ENCODE measurements at regions not wholly inside any gene's neighbourhood (a gene's known extent, or its start where the extent isn't known, plus 50 kb on each side); places are given as distances from the start of the nearest gene placed in this dataset.
"Not testable (repeated sequence)": the region's sequence is repeated elsewhere in the genome, so short reads cannot be mapped to it uniquely, and the experiment has no call there.

DNA sequence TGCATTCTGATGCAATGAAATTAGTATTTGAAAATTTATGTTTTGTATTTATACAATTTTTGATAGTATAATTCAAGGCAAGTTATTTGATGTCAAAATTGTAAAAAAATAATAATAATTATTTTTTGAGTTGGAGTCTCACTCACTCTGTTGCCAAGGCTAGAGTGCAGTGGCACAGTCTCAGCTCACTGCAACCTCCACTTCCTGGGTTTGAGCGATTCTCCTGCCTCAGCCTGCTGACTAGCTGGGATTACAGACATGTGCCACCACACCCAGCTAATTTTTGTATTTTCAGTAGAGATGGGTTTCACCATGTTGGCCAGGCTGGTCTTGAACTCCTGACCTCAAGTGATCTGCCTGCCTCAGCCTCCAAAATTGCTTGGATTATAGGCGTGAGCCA is 342.4 kb upstream of the ARPP21 start:
- not testable (repeated sequence) for H3K4me1 Mint-ChIP-seq; H3K36me3 Mint-ChIP-seq; H3K4me3 Mint-ChIP-seq; DNase-seq (ENCODE audit: low spot score in 2 of 2); ATAC-seq; H3K27ac Mint-ChIP-seq
- peaks cover 19% of the 10 kb centered on the region for H3K9me3 Mint-ChIP-seq

GRCh38 chr3:35305406-35305805 is 333.9 kb upstream of the ARPP21 start:
- no peak overlapping the region for H3K27ac Mint-ChIP-seq
- ATAC-seq = no peak
- no peak for DNase-seq (ENCODE audit: low spot score in 2 of 2)
- H3K9me3 Mint-ChIP-seq = peaks cover 24% of the 10 kb centered on the region
- H3K36me3 Mint-ChIP-seq = no peaks in the 10 kb centered on the region
- no peaks in the 10 kb centered on the region for H3K4me1 Mint-ChIP-seq
- H3K4me3 Mint-ChIP-seq = no peak overlapping the region

GRCh38 chr3:35307296-35307695 is 332.0 kb upstream of the ARPP21 start:
- peaks cover 20% of the 10 kb centered on the region for H3K9me3 Mint-ChIP-seq

DNA sequence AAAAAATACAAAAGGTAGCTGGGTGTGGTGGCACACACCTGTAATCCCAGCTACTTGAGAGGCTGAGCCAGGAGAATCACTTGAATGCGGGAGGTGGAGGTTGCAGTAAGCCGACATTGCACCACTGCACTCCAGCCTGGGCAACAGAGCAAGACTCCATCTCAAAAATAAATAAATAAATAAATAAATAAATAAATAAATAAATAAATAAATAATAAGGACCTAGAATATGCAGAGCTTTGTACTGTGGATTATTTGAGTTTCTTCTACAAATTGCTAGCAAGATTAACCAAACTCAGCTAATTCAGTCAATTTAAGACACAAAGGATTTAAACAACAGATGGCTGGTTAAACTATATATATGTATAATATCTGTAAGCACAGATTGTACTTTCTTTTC is 322.5 kb upstream of the ARPP21 start:
- ATAC-seq; DNase-seq (ENCODE audit: low spot score in 2 of 2); H3K9me3 Mint-ChIP-seq; H3K4me3 Mint-ChIP-seq; H3K4me1 Mint-ChIP-seq; H3K36me3 Mint-ChIP-seq; H3K27ac Mint-ChIP-seq: not testable (repeated sequence)

More at GRCh38 chr3:35307296-35307695, 332.0 kb upstream of the ARPP21 start:
- Mint-ChIP-seq H3K36me3 (no peaks in the 10 kb centered on the region), H3K27ac (no peak overlapping the region), H3K4me1 (no peaks in the 10 kb centered on the region), H3K4me3 (no peak overlapping the region)
- DNase-seq (ENCODE audit: low spot score in 2 of 2) (no peak), ATAC-seq (no peak)

- Mint-ChIP-seq H3K9me3 (peaks cover 10% of the 10 kb centered on the region), H3K27ac (no peak overlapping the region), H3K36me3 (no peaks in the 10 kb centered on the region), H3K4me1 (no peaks in the 10 kb centered on the region), H3K4me3 (no peak overlapping the region)
- ATAC-seq (no peak), DNase-seq (ENCODE audit: low spot score in 2 of 2) (no peak)
Observed at GRCh38 chr3:35320646-35321407, 318.5 kb upstream of the ARPP21 start.

DNA sequence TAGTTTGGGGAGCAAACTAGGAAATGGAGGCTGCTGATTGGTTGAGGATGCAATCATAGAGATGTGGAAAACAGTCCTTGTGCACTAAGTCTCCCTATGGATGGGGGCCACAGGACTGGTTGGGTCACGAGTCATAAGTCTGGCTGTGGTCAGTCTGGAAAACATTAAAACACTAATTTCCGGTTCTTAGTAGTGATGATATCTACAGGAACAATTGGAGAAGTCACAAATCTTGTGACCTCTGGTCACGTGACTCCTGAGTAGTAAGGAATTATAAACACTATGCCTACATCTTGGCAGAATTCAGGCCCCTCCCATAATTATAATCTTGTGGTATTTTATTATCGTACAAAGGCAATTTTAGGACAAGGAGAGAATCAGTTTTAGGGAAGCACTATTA is 317.3 kb upstream of the ARPP21 start:
- Mint-ChIP-seq H3K36me3 (no peaks in the 10 kb centered on the region), H3K4me1 (no peaks in the 10 kb centered on the region), H3K27ac (no peak overlapping the region), H3K9me3 (peaks cover 10% of the 10 kb centered on the region), H3K4me3 (no peak overlapping the region)
- DNase-seq (ENCODE audit: low spot score in 2 of 2) = no peak
- no peak for ATAC-seq

DNA sequence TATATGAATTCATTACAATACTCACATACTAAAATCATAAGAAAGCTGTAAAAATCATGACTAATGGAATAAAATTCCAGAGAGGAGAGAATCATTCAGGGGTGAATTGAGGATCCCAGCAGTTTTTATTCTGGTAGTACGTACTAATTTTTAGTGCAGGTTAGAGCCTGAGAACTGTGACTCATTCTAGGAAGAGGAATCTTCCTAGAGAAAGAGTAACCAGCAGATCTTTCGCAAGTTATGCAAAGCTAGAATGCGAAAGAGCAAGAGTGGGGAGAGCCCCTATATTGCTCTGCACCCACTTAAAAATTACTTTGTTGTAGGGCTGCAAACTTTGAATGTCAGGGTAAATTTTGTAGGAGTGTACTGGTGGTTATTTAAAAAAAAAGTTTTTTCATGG is 303.6 kb upstream of the ARPP21 start:
- H3K4me1 Mint-ChIP-seq = no peaks in the 10 kb centered on the region

DNA sequence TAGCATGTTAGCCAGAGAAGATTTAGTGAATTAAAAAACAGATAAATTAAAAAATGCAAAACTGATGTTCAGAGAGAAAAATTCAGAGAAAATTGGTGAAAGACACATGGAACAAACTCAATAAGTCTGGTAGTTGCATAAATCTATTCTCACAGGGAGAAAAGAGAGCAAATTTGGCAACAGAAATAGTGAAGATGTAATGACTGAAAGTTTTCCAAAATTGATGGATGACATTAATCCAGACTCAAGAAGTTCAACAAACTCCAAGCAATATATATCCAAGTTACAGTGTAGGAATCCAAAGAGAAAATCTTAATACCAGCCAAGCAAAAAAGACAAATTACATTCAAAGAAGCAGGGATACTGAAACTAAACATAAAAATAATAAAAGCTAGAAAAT is 302.7 kb upstream of the ARPP21 start:
- ATAC-seq = no peak
- peaks cover 11% of the 10 kb centered on the region for H3K9me3 Mint-ChIP-seq
- no peaks in the 10 kb centered on the region for H3K4me1 Mint-ChIP-seq
- no peak for DNase-seq (ENCODE audit: low spot score in 2 of 2)
- H3K36me3 Mint-ChIP-seq = no peaks in the 10 kb centered on the region
- H3K4me3 Mint-ChIP-seq = no peak overlapping the region
- no peak overlapping the region for H3K27ac Mint-ChIP-seq

More for the DNA sequence above, 303.6 kb upstream of the ARPP21 start:
- H3K4me3 Mint-ChIP-seq = no peak overlapping the region
- H3K9me3 Mint-ChIP-seq = peaks cover 11% of the 10 kb centered on the region
- no peak overlapping the region for H3K27ac Mint-ChIP-seq
- H3K36me3 Mint-ChIP-seq = no peaks in the 10 kb centered on the region
- no peak for DNase-seq (ENCODE audit: low spot score in 2 of 2)
- ATAC-seq = no peak

DNA sequence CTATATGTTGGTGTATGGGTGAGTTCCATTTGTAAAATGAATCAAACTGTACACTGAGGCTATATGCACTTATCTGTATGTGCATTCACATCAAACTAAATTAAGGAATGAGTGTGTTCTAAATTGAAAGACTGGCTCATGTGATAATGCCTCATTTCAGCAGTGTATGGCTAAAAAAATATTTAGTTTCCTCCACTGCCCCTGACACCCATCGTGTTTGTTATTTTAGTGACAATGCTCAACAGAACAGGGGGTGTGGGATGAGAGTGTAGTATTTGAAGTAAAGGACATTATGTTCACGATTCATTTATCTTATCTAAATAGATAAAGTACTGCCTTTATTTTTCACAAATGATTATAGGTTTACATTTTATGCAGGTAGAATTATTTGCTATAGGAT is 301.1 kb upstream of the ARPP21 start:
- H3K27ac Mint-ChIP-seq = no peak overlapping the region
- H3K4me3 Mint-ChIP-seq = no peak overlapping the region
- ATAC-seq = no peak
- DNase-seq (ENCODE audit: low spot score in 2 of 2) = no peak
- peaks cover 18% of the 10 kb centered on the region for H3K9me3 Mint-ChIP-seq
- no peaks in the 10 kb centered on the region for H3K4me1 Mint-ChIP-seq
- no peaks in the 10 kb centered on the region for H3K36me3 Mint-ChIP-seq

DNA sequence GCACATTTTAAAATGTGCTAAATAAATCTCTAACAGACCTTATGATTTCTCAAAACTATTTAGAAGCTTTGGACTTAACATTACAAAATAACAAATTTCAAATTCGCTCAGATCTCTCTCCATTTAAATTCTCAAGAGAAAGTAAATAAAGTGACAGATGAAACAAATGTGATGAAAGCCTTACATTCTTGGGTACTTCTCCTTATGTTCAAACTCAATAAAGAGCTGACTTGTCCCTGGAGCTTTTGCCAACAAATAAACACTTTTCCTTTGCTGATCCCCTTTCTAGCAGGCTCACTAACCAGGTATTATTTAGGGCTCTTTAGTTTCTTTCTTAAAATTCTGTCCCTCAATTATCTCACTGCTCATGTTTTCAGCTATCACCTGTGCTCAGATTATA is 259.1 kb upstream of the ARPP21 start:
- no peak overlapping the region for H3K27ac Mint-ChIP-seq
- H3K4me3 Mint-ChIP-seq = no peak overlapping the region
- H3K36me3 Mint-ChIP-seq = no peaks in the 10 kb centered on the region
- no peaks in the 10 kb centered on the region for H3K4me1 Mint-ChIP-seq
- ATAC-seq (no peak), DNase-seq (ENCODE audit: low spot score in 2 of 2) (no peak)
- H3K9me3 Mint-ChIP-seq = peaks cover 11% of the 10 kb centered on the region

DNA sequence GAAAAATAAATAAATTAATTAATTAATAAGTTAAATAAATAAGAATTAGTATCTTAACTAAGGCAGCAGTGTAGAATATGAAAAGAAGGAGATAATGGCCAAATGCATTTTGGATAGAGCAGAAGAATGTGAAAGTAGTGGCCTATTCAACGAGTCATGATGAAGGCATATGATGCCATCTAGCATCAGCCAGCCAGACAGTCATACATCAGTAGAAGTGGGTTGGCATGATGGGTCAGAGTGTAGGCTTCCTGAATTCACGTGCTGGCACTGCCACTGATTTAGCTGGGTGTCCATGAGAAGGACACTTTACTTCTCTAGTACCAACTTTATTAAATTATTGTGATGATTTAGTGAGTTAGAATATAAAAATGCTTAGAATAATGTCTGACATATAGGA is 256.1 kb upstream of the ARPP21 start:
- no peak for ATAC-seq
- no peaks in the 10 kb centered on the region for H3K4me1 Mint-ChIP-seq
- H3K9me3 Mint-ChIP-seq = peaks cover 14% of the 10 kb centered on the region
- no peaks in the 10 kb centered on the region for H3K36me3 Mint-ChIP-seq
- H3K4me3 Mint-ChIP-seq = no peak overlapping the region
- no peak overlapping the region for H3K27ac Mint-ChIP-seq
- no peak for DNase-seq (ENCODE audit: low spot score in 2 of 2)

GRCh38 chr3:35383719-35384555 is 255.4 kb upstream of the ARPP21 start:
- ATAC-seq (no peak), DNase-seq (ENCODE audit: low spot score in 2 of 2) (no peak)
- no peak overlapping the region for H3K27ac Mint-ChIP-seq
- H3K4me3 Mint-ChIP-seq = no peak overlapping the region
- no peaks in the 10 kb centered on the region for H3K4me1 Mint-ChIP-seq
- H3K36me3 Mint-ChIP-seq = no peaks in the 10 kb centered on the region
- H3K9me3 Mint-ChIP-seq = peaks cover 14% of the 10 kb centered on the region

GRCh38 chr3:35385271-35385670 is 254.1 kb upstream of the ARPP21 start:
- Mint-ChIP-seq H3K36me3 (no peaks in the 10 kb centered on the region), H3K9me3 (peaks cover 10% of the 10 kb centered on the region), H3K4me1 (no peaks in the 10 kb centered on the region), H3K27ac (no peak overlapping the region), H3K4me3 (no peak overlapping the region)
- no peak for ATAC-seq
- no peak for DNase-seq (ENCODE audit: low spot score in 2 of 2)

GRCh38 chr3:35389907-35390306 is 249.4 kb upstream of the ARPP21 start:
- ATAC-seq (no peak), DNase-seq (ENCODE audit: low spot score in 2 of 2) (no peak)
- Mint-ChIP-seq H3K27ac (no peak overlapping the region), H3K36me3 (no peaks in the 10 kb centered on the region), H3K4me1 (no peaks in the 10 kb centered on the region), H3K9me3 (peaks cover 17% of the 10 kb centered on the region), H3K4me3 (no peak overlapping the region)

GRCh38 chr3:35392187-35392586 is 247.1 kb upstream of the ARPP21 start:
- H3K9me3 Mint-ChIP-seq = peaks cover 18% of the 10 kb centered on the region
- no peak overlapping the region for H3K27ac Mint-ChIP-seq
- DNase-seq (ENCODE audit: low spot score in 2 of 2) (no peak), ATAC-seq (no peak)
- H3K36me3 Mint-ChIP-seq = no peaks in the 10 kb centered on the region
- no peak overlapping the region for H3K4me3 Mint-ChIP-seq
- H3K4me1 Mint-ChIP-seq = no peaks in the 10 kb centered on the region

Data from stimulated activated effector memory CD8-positive, alpha-beta T cell treated with anti-CD3 and anti-CD28 coated beads, Interleukin-12 subunit alpha, Interleukin-12 subunit beta, amount 100 ng/mL, for 72 hours (primary cell).